GM21390 (cell line): ENCODE measurements at regions not wholly inside any gene's neighbourhood (a gene's known extent, or its start where the extent isn't known, plus 50 kb on each side); places are given as distances from the start of the nearest gene placed in this dataset.

Experiments used
- ATAC-seq: cut with Tn5 transposase; IDR thresholded peaks from one replicate; pipeline ENCODE4 v1.9.1; 2021; ENCODE audit not compliant: unreplicated experiment

DNA sequence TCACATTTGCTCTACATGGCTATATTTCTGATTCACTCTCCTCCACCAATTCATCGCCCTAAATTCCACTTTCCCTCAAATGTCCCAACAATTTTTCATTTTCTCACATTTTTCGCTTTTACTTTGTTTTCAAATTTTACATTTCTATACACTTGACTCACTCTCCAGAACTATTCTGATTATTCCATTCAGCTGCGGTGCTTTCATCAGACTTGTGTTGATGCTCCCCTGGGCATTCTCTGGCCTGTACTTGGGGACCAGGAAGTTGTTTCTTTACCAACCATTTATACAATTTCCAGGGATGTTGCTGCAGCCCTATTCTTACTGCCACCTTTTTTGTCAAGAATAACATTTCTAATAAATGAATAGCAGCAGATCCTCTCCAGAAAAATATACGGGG, 444.8 kb downstream of the MAFB start:
- ATAC-seq: no peak

DNA sequence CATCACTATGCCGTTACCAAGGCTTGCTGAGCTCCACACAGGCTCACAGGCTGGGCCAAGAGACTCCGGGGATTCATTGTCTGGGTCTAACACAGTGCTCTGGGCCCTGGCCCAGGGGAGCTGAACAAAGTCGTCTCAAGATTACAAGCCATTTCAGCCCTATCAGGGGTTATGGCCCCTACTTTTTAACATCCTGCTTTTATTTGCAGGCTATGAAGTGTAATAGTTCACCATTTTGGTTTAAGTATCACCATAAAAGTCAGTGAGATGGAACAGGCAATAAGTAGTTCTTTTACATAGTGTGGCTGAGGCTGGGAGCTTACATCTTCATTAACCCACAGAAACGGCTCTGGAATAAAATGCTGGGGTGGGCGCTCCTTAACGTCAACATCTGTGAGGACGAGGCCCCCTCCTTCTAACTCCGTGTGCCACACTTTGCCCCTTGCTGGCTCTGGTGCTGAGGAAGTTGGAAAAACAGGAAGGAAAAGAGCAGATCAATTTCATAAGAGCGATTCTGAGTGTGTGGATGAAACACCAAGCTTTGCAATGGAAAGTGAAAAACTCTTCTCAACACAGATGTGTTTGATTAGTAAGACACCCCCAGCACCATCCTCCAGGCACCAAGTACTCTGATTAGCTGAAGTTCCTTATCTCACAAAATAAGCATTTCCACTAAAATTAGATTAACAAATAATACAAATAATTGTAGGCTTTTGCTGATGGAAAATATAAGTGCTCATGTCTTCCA, 447.3 kb downstream of the MAFB start:
- ATAC-seq: no peak

DNA sequence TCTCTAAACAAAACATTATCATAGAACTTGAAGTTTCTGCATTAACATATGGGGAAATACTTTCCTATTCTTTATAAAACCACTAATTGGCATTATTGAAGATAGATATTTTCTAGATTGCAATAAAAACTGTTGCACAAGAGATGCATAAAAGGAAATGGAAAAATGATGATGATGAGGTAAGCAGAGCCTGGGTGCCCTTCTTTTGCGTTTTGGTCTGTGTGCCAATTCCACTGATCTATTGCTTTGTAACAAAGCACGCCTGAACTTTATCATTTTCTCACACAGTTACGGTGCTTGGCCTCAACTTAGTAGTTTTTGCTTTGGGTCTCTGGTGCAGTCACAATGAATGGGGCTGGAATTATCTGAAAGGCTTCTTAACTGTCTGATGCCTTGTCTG, 450.5 kb downstream of the MAFB start:
- no peak for ATAC-seq

DNA sequence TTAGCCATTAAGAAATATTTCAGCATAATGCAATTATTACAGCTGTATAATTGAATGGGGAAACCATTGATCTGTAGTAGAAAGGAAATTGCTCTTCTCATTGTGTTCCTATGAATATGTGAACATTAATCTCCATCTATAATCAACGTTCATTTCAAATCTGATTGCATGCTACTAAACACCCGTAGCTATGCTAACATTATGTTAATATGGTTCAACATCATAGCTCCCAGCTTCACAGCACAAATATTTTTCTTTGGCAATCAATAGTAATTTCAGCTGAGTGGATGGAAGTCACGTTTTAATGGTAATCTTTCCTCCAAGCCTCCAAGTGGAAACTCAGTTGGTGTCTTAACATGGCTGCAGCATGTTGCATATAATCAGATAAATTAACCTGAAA, 454.4 kb downstream of the MAFB start:
- ATAC-seq: no peak

DNA sequence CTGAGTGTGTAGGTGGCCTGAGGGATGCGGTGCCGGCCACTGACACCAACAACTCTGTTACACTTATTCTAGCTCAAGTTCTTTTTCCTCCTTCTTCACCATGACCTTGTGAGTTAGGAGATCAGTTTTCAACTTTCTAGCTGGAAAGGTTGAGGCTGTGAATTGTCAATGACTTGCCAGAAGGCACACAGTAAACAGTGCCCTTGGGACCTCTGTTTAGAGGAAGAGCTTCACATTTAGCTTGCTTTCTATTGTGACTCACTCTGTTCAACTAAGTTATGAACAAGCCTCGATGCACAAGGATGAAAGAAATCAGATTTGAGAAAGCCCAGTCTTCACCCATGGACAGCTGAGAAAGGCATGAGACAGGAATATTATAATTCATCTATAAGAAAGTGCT, 455.6 kb downstream of the MAFB start:
- no peak for ATAC-seq

DNA sequence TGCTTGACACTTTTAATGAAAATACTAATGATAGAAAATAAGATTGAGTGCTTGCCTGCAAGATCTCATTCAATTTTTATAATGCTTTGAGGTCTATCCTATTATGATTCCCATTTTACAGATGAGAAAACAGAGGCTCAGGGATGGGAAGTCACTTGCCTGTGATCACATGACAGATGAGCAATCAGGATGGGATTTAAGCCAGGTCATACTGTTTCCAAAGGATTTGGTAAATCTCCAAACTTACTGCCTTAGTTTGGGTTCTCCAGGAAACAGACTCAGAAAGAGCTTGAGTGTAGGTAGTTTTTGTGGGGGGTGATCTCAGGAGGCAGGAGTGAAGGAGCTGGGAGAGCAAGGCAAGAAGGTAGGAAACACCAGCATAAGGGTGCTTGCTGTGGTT, 456.3 kb downstream of the MAFB start:
- no peak for ATAC-seq

DNA sequence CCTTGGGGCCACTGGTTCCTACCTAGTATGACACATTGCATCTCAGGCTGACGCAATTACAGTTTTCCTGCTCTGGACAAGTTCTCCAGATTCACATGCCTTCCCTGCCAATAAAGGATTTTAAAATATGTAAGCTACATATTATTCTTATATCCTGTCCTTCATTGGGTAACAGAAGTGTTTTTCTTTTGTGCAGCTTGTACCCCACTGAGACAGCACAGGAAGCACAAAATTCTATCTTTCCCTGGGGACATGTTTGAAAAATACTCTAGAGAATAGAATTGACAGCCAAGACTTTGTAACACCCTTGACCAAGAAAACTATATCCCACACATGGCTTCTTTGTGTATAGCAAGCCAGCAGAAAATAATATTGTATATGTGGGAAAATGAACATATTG, 456.8 kb downstream of the MAFB start:
- ATAC-seq: no peak

DNA sequence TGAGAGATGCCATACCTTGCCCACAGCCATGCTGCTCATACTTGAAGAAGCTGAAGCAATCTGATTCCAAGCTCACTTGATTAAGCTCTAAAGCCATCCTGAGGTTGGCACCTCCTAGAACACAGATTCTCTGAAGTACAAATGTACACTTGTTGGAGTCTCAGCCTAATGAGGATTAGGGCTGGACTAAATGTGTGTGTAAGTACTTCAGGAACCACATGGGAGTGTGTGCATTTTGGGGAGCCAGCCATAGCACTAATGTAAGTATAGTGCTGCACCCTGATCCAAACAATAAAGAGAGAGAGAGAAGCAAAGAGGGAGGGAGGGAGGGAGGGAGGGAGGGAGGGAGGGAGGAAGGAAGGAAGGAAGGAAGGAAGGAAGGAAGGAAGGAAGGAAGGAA, 458.6 kb downstream of the MAFB start:
- no peak for ATAC-seq

DNA sequence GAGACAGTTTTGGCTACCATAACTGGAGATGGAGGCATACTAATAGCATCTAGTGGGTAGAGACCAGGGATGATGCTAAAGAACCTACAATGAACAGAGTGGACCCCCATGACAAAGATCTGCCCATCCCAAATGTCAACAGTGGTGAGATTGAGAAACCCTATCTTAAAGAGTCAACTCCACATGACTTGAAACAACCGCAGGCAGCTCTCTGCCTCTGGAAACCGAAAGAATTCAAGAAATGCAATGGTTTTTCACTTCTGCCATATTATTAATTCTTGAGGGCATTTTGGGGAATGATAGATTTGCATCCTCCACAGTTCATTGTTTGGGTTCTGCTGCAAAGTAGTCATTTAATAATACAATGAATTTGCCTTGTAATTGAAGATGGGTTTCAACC, 463.4 kb downstream of the MAFB start:
- ATAC-seq: no peak

DNA sequence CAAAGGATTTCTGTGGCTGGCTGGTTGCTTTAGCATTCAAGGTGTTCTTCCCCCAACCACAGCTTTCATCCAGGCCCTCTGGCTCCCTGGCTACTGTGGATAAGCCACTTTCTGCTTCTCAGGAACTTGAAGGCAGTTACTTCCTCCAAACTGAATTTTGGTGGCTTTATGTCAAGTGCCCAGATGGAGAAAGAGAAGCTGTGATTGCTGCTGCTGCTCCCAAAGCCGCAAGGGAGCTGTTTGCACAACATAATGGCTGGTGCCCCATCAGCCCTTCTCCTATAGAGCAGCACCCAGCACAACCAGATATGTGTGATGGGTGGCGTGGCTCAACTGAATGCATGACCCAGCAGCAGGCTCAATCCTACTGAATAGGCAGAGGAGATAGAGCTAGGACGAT, 465.2 kb downstream of the MAFB start:
- no peak for ATAC-seq

DNA sequence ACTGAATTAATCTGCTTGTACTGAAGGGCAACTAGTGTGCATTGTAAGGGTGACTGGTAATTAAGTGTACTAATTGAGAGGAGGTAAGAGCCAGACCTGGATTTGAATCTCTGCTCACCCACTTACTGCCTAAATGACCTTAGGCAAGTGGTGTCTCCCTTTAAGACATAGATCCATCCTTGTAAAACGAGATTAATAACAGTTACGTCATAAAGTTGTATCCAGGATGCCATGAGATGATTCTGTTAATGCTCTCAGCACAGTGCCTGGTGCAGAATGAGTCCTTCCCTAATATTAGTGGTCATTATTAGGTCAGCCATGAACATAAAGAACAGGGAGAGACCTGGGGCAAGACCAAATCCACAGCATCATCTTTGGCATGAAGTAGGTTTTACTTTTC, 470.1 kb downstream of the MAFB start:
- ATAC-seq: no peak

DNA sequence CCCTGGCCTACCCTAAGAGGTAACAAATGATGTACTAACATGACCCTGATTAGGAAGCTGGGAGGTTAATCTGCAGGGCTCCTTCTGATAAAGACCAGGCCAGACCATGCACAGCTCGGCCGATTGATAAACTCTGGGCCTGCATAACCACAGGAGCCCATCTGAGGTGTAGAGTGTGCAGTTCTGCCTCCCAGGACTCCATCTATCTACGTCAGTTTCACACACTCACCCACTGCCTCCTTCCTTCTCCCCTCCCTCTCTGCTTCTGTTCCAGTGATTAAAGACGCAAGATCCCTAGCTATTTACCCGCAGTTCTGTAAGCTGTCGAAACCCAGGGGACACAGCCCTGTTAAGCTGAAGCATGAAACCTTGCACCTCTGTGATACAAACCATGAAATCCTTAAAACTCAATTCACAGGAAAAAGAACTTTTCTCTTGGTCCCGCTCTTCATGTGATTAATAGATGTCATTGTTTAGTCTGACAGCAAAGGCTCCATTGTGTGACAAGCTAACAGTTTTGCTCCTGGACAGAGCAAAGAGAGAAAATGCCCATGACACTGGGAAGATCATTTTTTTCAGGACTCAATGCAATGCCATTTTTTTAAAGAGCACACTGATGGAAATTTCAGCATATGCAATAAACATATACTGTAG, 470.6 kb downstream of the MAFB start:
- no peak for ATAC-seq

DNA sequence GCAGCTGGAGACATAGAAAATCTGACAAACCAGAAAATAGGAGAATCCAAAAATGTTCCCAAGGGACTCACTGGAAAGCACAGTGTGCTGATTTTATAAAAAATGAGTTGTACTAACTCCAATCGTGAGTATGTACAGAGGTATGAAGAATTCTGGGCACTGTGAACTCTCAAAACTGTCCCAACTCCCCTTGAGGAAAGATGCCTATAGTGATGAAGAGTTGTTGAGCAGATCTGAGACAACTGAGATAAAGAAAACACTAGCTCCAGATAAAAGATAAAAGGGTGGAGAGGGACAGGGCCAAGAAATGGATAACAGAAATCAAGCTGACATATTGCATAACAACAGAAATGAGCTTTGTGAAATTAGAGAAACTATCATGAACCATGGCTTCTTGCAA, 481.4 kb downstream of the MAFB start:
- ATAC-seq: no peak

DNA sequence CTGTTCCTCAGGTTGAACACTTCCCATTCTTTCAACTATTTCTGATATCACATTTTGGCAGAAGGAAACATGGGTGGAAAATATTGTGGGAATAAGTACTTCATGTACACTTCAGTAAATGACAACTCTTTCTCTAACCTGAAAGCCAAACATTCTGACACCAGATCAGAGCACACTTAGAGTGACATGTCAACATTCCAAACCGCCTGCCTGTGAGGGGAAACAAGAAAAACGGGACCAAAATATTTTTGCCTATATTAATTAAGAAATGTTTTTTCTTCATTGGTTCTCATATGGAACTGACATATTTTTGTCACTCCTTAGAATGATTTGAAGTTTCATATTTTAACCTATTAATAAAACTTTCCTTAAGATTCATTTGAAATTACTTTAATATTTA, 483.1 kb downstream of the MAFB start:
- ATAC-seq: no peak

DNA sequence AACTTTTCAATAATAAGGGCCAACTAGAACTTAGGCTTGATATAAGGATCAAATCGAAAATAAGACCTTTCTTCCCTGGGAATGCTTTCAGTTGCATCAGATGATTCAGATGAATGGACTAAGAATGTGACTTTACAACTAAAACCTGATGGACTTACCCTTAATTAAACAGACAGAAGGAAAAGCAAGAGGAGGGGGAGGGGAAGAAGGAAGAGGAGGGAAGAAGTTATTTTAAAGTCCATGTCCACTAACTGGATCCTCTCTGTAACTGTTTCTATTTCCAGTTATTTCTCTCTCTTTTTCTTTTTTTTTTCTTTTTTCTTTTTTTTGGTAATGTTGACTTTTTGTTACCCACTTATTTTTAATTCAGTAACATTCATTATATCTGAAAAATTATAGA, 486.0 kb downstream of the MAFB start:
- ATAC-seq: no peak

DNA sequence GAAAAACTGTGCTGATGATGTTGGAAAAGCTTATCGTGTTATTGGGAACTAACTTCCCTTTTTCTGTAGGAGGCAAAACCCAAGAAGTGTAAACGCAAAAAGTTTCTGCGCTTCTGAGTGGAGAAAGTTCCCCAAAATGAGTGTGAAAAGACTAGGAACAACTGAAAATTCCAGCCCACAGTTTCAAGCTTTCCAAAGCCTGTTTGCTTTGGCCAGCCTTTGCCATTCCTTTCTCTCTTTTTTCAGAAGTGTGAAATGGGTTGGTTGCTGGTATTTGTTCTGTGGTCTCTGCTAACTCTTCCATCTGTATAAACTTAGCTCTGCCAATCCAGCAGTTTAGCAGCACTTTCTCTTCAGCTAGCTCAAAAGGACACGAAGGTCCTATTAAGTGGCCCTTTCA, 491.3 kb downstream of the MAFB start:
- ATAC-seq: no peak

DNA sequence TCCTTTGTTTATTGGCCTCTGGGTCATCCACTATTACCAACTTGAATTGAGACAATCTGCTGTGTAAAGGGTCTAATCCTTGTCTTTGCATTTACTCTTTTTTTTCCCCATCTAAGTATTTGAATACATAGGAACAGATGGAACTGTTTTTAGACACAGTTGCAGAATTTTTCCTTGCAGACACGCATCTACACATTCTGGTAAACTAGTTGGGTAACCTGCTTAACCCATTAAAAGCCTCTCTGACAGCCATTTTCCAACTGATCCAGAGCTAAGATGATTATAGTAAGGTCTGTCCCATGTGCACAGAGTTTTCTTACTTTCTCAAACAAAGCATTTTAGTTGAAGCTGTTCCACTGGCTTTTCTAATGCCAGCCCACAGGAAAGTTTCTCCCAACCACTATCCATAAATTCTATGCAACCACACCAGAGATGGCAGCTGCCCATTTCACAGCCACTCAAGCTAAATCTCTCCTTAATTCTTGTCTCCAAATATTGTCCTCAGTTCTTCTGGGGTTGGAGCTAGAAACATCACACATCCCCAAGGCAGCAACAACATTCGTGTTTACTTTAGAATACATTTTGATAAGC, 492.1 kb downstream of the MAFB start:
- ATAC-seq: no peak

DNA sequence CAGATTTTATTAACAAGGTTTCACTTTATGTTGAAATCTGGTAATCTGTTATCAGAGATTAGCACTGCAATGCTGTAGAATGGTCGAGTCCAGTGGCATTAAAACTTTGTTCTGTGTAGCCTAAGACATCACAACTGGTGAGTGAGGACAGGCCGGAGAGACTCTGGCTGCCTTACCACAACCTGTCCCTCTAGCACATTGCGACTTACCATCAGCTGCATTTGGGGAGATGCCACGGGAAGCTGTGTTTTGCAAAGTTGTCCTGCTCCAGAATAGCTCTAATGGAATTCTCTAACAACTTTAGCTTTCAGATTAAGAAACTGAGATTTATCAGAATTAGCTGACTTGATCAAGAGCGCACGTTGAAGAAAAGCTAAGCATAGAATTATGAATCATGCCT, 493.3 kb downstream of the MAFB start:
- ATAC-seq: no peak

DNA sequence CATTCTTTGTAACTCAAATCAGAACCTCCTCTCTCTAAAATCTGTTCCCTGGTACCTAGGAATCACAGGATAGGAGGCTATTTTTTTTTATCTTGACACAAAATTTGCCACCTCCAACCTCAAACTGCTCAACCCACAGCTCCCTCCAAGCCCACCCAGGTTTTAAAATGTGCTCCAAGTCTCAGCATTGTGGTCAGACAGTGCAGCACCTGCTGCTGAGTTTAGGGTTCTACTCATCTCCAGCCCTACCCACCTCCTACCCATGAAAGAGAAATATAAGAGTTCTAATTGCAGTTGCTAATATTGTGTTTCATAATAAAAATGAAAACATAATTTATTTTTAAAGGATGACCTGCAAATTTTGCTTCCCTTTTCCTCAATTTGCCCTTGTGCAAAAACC, 496.5 kb downstream of the MAFB start:
- ATAC-seq: no peak

DNA sequence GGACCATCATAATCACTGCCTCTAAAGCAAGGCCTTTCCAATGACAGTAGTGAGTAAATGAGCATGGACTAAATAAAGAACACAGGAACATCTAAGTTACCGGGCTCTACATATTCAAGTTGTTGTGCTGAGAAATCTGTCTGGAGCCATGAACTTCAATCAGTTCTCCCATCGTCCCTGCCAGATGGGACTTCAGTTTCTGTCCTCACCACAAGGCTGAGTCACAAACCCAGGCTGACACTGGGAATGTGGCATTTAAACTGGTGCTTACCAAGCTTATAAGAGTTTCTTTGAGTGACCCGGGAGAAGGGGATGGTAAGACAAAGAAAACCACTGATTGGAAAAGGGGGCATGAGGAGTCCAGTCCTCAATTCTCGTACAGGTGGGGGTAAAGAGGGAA, 497.0 kb downstream of the MAFB start:
- no peak for ATAC-seq

DNA sequence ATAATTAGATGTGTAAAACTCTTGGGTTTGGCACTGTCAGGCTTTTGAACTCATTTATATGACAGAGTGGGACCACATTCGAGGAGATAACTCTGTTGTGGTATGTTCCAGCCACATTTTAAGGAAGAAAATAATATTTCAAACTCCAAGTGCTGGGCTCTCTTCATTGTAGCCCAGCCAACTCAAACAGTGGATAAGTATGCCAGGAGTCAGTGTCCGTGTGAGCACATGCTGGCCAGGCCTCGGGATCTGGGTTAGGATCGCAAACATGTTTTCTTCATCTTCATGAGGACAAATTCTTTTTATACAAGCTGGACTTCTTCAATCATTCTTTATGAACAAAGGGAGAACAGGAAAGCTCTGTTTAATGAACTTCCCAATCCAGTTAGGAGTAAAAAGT, 497.5 kb downstream of the MAFB start:
- no peak for ATAC-seq

DNA sequence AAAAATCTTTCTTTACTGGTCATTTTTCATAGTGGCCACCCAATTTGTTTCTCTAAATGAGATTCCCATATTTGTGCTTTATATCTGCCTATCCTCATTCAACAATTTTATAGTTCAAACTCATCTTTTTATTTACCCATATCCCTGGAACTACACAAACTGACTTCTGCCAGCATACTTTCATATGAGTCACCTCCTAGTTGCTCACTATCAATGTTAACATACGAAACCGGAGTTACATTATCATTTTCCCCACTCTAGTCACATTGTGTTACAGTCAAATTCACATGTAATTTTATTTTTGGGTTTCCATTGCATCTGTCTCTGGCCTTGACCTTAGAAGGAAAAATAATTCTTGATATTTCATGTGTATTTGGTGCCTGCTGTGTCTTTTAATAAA, 499.4 kb downstream of the MAFB start:
- ATAC-seq: no peak

DNA sequence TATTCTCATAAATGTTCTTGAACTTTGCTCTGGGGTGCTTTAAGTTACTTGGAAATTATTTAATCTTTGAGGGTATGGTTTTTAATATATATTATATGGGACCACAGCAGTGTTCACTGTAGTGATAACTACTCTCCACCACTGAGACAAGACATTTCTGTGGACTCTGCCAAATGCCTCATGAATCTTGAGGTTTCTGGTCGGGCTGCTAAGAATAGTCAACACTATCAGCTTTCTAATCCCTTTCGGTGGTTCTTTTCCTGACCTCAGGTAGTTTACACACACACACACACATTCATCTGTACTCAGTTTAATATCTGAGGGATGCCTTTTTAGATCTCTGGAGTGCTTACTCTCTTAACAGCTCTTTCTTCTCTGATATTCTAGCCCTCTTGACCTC, 500.7 kb downstream of the MAFB start:
- no peak for ATAC-seq
